ENCODE measurements at regions not wholly inside any gene's neighbourhood (a gene's known extent, or its start where the extent isn't known, plus 50 kb on each side); places are given as distances from the start of the nearest gene placed in this dataset.

- TF ChIP-seq, protein P1, sequence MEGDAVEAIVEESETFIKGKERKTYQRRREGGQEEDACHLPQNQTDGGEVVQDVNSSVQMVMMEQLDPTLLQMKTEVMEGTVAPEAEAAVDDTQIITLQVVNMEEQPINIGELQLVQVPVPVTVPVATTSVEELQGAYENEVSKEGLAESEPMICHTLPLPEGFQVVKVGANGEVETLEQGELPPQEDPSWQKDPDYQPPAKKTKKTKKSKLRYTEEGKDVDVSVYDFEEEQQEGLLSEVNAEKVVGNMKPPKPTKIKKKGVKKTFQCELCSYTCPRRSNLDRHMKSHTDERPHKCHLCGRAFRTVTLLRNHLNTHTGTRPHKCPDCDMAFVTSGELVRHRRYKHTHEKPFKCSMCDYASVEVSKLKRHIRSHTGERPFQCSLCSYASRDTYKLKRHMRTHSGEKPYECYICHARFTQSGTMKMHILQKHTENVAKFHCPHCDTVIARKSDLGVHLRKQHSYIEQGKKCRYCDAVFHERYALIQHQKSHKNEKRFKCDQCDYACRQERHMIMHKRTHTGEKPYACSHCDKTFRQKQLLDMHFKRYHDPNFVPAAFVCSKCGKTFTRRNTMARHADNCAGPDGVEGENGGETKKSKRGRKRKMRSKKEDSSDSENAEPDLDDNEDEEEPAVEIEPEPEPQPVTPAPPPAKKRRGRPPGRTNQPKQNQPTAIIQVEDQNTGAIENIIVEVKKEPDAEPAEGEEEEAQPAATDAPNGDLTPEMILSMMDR (IDR thresholded peaks at IDR 0.05) = no peak
- TF ChIP-seq POLR2A (IDR thresholded peaks at IDR 0.05) = no peak
Measured at GRCh38 chr13:75202981-75203380, 279.0 kb downstream of the TBC1D4 start.
